AG04450 (cell line): ENCODE measurements at regions not wholly inside any gene's neighbourhood (a gene's known extent, or its start where the extent isn't known, plus 50 kb on each side); places are given as distances from the start of the nearest gene placed in this dataset.

Source experiments
- CTCF ChIA-PET: fragments of 300-600, 350-600 bp; formaldehyde crosslinking; extraction: SDS; loops from one replicate; lab custom pipeline; 2022; ENCODE audit warnings: antibody characterized with exemption, inconsistent platforms; lab: Charles Lee
- POLR2A ChIA-PET: fragments of 350-600 bp; formaldehyde crosslinking; extraction: SDS; loops from one replicate; lab custom pipeline; 2021; ENCODE audit warnings: antibody characterized with exemption, inconsistent platforms; lab: Yijun Ruan, JAX
- DNase-seq: peaks from one replicate; pipeline ENCODE4 v3.0.0-alpha.2; 2011; ENCODE audit warnings: low read depth, low spot score
- H3K27ac ChIP-seq: one replicate; pipeline ENCODE4 v1.5.1; 2012; ENCODE audit warnings: low read depth, low read length, control low read depth
- H3K27me3 ChIP-seq: one replicate; pipeline ENCODE4 v1.6.0; 2012; ENCODE audit warnings: low read length; ENCODE audit not compliant: control insufficient read depth, insufficient read depth
- H3K4me3 ChIP-seq: 2 replicates; pipeline ENCODE4 v1.5.1; 2011; ENCODE audit warnings: mild to moderate bottlenecking, low read depth, low read length, control low read depth
- H3K9me3 ChIP-seq: 2 replicates; pipeline ENCODE4 v1.5.1; 2012; ENCODE audit warnings: low read length; ENCODE audit not compliant: control insufficient read depth, insufficient read depth
- TF ChIP-seq, protein P1 (sequence below): IDR thresholded peaks from 2 replicates; pipeline ENCODE4 v1.5.1; 2011; ENCODE audit warnings: low read depth, low read length, control low read depth, inconsistent platforms

- H3K9me3 ChIP-seq = no peaks in the 10 kb centered on the region
- no peak for DNase-seq
- POLR2A ChIA-PET = interaction anchor here (0.6 kb wide), 1 partner anchor 714 kb away, joined by 4 read pairs; no protein-coding TSS in a partner anchor
- H3K27me3 ChIP-seq = no peaks in the 10 kb centered on the region
- H3K27ac ChIP-seq = no peak overlapping the region
- H3K4me3 ChIP-seq = no peak overlapping the region
- CTCF ChIA-PET = no interaction called here
- TF ChIP-seq, protein P1, sequence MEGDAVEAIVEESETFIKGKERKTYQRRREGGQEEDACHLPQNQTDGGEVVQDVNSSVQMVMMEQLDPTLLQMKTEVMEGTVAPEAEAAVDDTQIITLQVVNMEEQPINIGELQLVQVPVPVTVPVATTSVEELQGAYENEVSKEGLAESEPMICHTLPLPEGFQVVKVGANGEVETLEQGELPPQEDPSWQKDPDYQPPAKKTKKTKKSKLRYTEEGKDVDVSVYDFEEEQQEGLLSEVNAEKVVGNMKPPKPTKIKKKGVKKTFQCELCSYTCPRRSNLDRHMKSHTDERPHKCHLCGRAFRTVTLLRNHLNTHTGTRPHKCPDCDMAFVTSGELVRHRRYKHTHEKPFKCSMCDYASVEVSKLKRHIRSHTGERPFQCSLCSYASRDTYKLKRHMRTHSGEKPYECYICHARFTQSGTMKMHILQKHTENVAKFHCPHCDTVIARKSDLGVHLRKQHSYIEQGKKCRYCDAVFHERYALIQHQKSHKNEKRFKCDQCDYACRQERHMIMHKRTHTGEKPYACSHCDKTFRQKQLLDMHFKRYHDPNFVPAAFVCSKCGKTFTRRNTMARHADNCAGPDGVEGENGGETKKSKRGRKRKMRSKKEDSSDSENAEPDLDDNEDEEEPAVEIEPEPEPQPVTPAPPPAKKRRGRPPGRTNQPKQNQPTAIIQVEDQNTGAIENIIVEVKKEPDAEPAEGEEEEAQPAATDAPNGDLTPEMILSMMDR = no peak
Measured at GRCh38 chr13:93147298-93147645, 79.3 kb upstream of the GPC6 start.

GRCh38 chr13:93147946-93148345 is 78.7 kb upstream of the GPC6 start:
- no peak overlapping the region for H3K27ac ChIP-seq
- TF ChIP-seq, protein P1 = no peak
- POLR2A ChIA-PET = no interaction called here
- CTCF ChIA-PET = no interaction called here
- no peak for DNase-seq
- no peaks in the 10 kb centered on the region for H3K9me3 ChIP-seq
- H3K4me3 ChIP-seq = no peak overlapping the region
- no peaks in the 10 kb centered on the region for H3K27me3 ChIP-seq

DNA sequence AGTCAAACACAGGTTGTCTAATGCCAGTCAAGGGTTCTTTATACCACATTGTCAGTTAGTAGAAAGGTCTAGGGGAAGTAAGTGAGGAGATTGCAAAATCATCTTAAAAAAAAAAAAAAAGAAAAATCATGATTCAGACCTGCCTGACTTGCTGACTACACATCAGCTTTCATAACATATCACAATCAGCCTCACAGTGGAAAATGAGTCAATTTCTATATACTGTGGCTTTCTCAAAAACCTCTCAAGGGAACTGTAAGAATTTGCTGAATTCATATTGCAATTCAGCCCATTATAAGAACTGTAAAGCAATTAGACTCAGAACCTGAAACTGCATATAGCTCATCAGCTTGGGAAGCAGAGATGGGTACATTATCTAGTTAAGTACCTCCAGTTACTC is 75.3 kb upstream of the GPC6 start:
- no peaks in the 10 kb centered on the region for H3K9me3 ChIP-seq
- H3K4me3 ChIP-seq = no peak overlapping the region
- ChIA-PET POLR2A (interaction anchor here (0.7 kb wide), 1 partner anchor 197 kb away, joined by 3 read pairs; no protein-coding TSS in a partner anchor), CTCF (interaction anchor here (1.3 kb wide), 1 partner anchor 435 kb away, joined by 3 read pairs; no protein-coding TSS in a partner anchor)
- no peaks in the 10 kb centered on the region for H3K27me3 ChIP-seq
- TF ChIP-seq, protein P1 = no peak
- DNase-seq = peak; percentile 60
- H3K27ac ChIP-seq = no peak overlapping the region

- CTCF ChIA-PET = interaction anchor here (0.6 kb wide), 1 partner anchor 35 kb away, joined by 3 read pairs; no protein-coding TSS in a partner anchor
- POLR2A ChIA-PET = no interaction called here
- H3K27me3 ChIP-seq = no peaks in the 10 kb centered on the region
Measured at GRCh38 chr13:93158565-93158964, 68.0 kb upstream of the GPC6 start.

GRCh38 chr13:93169980-93170379 is 56.6 kb upstream of the GPC6 start:
- POLR2A ChIA-PET = no interaction called here
- H3K9me3 ChIP-seq = no peaks in the 10 kb centered on the region
- H3K27ac ChIP-seq = no peak overlapping the region
- H3K4me3 ChIP-seq = no peak overlapping the region
- H3K27me3 ChIP-seq = no peaks in the 10 kb centered on the region
- CTCF ChIA-PET = no interaction called here
- TF ChIP-seq, protein P1 = no peak
- DNase-seq = peak; percentile 61

More at GRCh38 chr13:93158565-93158964, 68.0 kb upstream of the GPC6 start:
- TF ChIP-seq, protein P1 = no peak
- Histone ChIP-seq H3K27ac (no peak overlapping the region), H3K4me3 (no peak overlapping the region), H3K9me3 (no peaks in the 10 kb centered on the region)
- no peak for DNase-seq
